Psoas muscle (tissue), 7 donors: ENCODE measurements at regions not wholly inside any gene's neighbourhood (a gene's known extent, or its start where the extent isn't known, plus 50 kb on each side); places are given as distances from the start of the nearest gene placed in this dataset.

Experiments used
- ATAC-seq, 4 donors: fragments of 200-7000 bp; cut with Tn5 transposase; one replicate each; pipeline ENCODE4 v1.9.1; 2020; ENCODE audit warnings: moderate library complexity in 3 of 4, mild to moderate bottlenecking in 2 of 4
- DNase-seq, 2 donors: peaks; one replicate each; pipeline ENCODE4 v3.0.0-alpha.2; 2020
- H3K27ac ChIP-seq: fragments of 200-600 bp; one replicate; pipeline ENCODE4 v1.8.0; 2022
- H3K27me3 ChIP-seq, 3 donors: fragments of 200-600 bp in 1 of 3; one replicate each; pipeline versions ENCODE4 v1.6.1 to v1.8.0; 2013 to 2022; ENCODE audit warnings: low read length in 2 of 3, mild to moderate bottlenecking in 2 of 3, moderate library complexity in 1 of 3; ENCODE audit not compliant: insufficient read depth in 3 of 3
- H3K36me3 ChIP-seq, 2 donors: fragments of 200-600 bp in 1 of 2; one replicate each; pipeline versions ENCODE4 v1.6.1 to v1.8.0; 2013 to 2022; ENCODE audit warnings: low read depth in 1 of 2, mild to moderate bottlenecking in 1 of 2, moderate library complexity in 1 of 2; ENCODE audit not compliant: insufficient read depth in 1 of 2
- H3K4me1 ChIP-seq: fragments of 200-600 bp; one replicate; pipeline ENCODE4 v1.8.0; 2022
- H3K4me3 ChIP-seq: fragments of 200-600 bp; one replicate; pipeline ENCODE4 v1.8.0; 2022; ENCODE audit warnings: mild to moderate bottlenecking
- H3K9me3 ChIP-seq: fragments of 200-600 bp; one replicate; pipeline ENCODE4 v1.8.0; 2022
- CTCF ChIP-seq: fragments of 200-600 bp; IDR thresholded peaks from one replicate; pipeline ENCODE4 v1.8.0; 2022; ENCODE audit warnings: antibody characterized with exemption
- WGBS, 3 donors: extraction: QIAGEN DNeasy Blood & Tissue Kit; methylation state at CpG; one replicate each; pipeline versions ENCODE4 v1.1.6 to v1.1.7; 2013; 5-methylcytosine and 5-hydroxymethylcytosine counted together
- intact Hi-C, 2 donors: fragments of 100-400 bp; cut with DNase I; formaldehyde crosslinking; loops; one replicate each; pipeline versions ENCODE4 v1.11.0 to v1.14.2; 2022
- donor health status: healthy with polysubstance abuse.
- donor health status: DM: no; HTN: no; CAD: no; lungs with moderate emphysema.
- donor health status: Bipolar disorder and iron deficiency.
- donor health status: healthy.
- donor health status: DM: yes; HTN: yes; CAD: no.
- donor health status: DM: no; HTN: no; CAD: no.
- donor health status: DM: yes; HTN: yes; CAD: no.

GRCh38 chr14:87758876-87759275 is 234.1 kb downstream of the GALC start:
- ATAC-seq: no peak
- 11 to 20% (median 16%) methylated on average over 2 of the region's 2 CpGs for WGBS, 3 donors
- intact Hi-C loops: no loop called here

GRCh38 chr14:87756661-87757060 is 236.3 kb downstream of the GALC start:
- intact Hi-C loops: no loop called here
- 75 to 95% (median 78%) methylated on average over 2 of the region's 2 CpGs for WGBS, 3 donors
- no peak for TF ChIP-seq CTCF

More at GRCh38 chr14:87758876-87759275, 234.1 kb downstream of the GALC start:
- DNase-seq: no peak
- H3K36me3 ChIP-seq: no peaks in the 10 kb centered on the region
- TF ChIP-seq CTCF: no peak
- H3K9me3 ChIP-seq: no peaks in the 10 kb centered on the region
- H3K27me3 ChIP-seq: no peaks in the 10 kb centered on the region
- no peaks in the 10 kb centered on the region for H3K4me1 ChIP-seq
- no peak overlapping the region for H3K4me3 ChIP-seq
- H3K27ac ChIP-seq: no peak overlapping the region

GRCh38 chr14:87754520-87755223 is 238.3 kb downstream of the GALC start:
- DNase-seq (no peak), ATAC-seq (no peak)
- Histone ChIP-seq H3K27me3 (no peaks in the 10 kb centered on the region), H3K4me1 (no peaks in the 10 kb centered on the region), H3K9me3 (no peaks in the 10 kb centered on the region), H3K27ac (no peak overlapping the region), H3K36me3 (no peaks in the 10 kb centered on the region), H3K4me3 (no peak overlapping the region)
- intact Hi-C loops: no loop called here
- 47 to 55% (median 53%) methylated on average over 8 of the region's 8 CpGs for WGBS, 3 donors
- no peak for TF ChIP-seq CTCF

More at GRCh38 chr14:87756661-87757060, 236.3 kb downstream of the GALC start:
- H3K4me3 ChIP-seq: no peak overlapping the region
- H3K36me3 ChIP-seq: no peaks in the 10 kb centered on the region
- ATAC-seq (no peak), DNase-seq (no peak)
- no peak overlapping the region for H3K27ac ChIP-seq
- H3K27me3 ChIP-seq: no peaks in the 10 kb centered on the region
- H3K9me3 ChIP-seq: no peaks in the 10 kb centered on the region
- H3K4me1 ChIP-seq: no peaks in the 10 kb centered on the region

- H3K27me3 ChIP-seq: no peaks in the 10 kb centered on the region
These were observed 244.4 kb downstream of the GALC start for GRCh38 chr14:87748558-87748957.

More at GRCh38 chr14:87748558-87748957, 244.4 kb downstream of the GALC start:
- DNase-seq (no peak), ATAC-seq (no peak)
- no peak overlapping the region for H3K4me3 ChIP-seq
- intact Hi-C loops: loop anchor here (5.0 to 10.0 kb wide), 2 partner anchors 149 to 156 kb away; no protein-coding TSS in a partner anchor
- no peaks in the 10 kb centered on the region for H3K9me3 ChIP-seq
- no peak overlapping the region for H3K27ac ChIP-seq
- TF ChIP-seq CTCF: no peak
- H3K4me1 ChIP-seq: no peaks in the 10 kb centered on the region
- H3K36me3 ChIP-seq: no peaks in the 10 kb centered on the region
